ENCODE measurements at regions not wholly inside any gene's neighbourhood (a gene's known extent, or its start where the extent isn't known, plus 50 kb on each side); places are given as distances from the start of the nearest gene placed in this dataset.

- TF ChIP-seq EZH2phosphoT487 (IDR thresholded peaks at IDR 0.05; ENCODE audit: borderline replicate concordance, low read length) (no peak), EZH2 (IDR thresholded peaks at IDR 0.05; ENCODE audit: low read length, unreplicated experiment) (no peak), CTCF (conservative IDR thresholded peaks at IDR 0.05; ENCODE audit: low read depth, low read length) (no peak)
Measured at GRCh38 chr5:74365723-74366122, 274.8 kb downstream of the ENC1 start.
